AG10803 (cell line): ENCODE measurements at regions not wholly inside any gene's neighbourhood (a gene's known extent, or its start where the extent isn't known, plus 50 kb on each side); places are given as distances from the start of the nearest gene placed in this dataset.

ENCODE experiments used
- DNase-seq: peaks from one replicate; pipeline ENCODE4 v3.0.0; 2010; ENCODE audit warnings: low read depth
- H3K4me3 ChIP-seq: 2 replicates; pipeline ENCODE4 v1.5.1; 2011; ENCODE audit warnings: mild to moderate bottlenecking, low read length, control low read depth
- TF ChIP-seq, protein P1 (sequence below): conservative IDR thresholded peaks from 2 replicates; pipeline ENCODE4 v1.5.1; 2011; ENCODE audit warnings: mild to moderate bottlenecking, low read length, control low read depth, inconsistent platforms

DNA sequence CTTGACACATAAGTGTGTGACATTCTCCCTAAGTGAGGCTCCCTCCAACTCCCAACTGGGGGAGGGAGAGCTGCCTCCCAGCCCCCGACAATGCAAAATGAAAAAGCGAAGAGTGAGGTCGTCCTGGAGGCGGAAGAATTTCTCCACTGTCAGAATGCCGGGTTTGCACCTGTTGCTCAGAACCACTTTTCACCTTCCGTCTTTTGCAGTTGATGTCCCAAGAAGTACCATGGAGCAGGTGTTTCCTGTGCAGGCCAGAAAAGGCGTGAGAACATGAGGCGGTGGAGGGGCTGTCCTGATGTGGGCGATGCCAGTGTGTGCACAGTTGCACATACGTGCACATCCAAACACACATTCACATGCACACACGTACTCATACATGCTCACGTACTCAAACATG lies 158.6 kb upstream of the AJAP1 start:
- TF ChIP-seq, protein P1, sequence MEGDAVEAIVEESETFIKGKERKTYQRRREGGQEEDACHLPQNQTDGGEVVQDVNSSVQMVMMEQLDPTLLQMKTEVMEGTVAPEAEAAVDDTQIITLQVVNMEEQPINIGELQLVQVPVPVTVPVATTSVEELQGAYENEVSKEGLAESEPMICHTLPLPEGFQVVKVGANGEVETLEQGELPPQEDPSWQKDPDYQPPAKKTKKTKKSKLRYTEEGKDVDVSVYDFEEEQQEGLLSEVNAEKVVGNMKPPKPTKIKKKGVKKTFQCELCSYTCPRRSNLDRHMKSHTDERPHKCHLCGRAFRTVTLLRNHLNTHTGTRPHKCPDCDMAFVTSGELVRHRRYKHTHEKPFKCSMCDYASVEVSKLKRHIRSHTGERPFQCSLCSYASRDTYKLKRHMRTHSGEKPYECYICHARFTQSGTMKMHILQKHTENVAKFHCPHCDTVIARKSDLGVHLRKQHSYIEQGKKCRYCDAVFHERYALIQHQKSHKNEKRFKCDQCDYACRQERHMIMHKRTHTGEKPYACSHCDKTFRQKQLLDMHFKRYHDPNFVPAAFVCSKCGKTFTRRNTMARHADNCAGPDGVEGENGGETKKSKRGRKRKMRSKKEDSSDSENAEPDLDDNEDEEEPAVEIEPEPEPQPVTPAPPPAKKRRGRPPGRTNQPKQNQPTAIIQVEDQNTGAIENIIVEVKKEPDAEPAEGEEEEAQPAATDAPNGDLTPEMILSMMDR: no peak
- no peak for DNase-seq
- H3K4me3 ChIP-seq: no peak overlapping the region

DNA sequence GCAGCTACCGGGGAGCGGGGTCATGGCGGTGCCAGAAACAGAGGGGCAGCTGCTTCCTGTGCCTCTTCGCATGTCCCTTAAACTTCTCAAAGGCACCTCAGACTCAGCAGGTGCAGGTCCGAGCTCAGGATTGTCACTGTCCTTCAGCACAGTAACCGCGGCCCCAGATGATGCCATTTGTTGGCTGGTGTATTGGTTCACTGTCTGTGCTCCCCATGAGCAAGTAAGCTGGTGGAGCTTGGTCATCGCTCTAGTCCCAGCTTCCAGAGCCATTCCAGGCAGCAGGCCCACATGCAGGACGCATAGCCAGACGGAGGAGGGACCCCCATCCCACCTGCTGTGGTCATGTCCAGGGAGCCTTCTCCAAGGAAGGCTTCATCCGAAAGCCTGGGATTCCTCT lies 154.0 kb upstream of the AJAP1 start:
- no peak overlapping the region for H3K4me3 ChIP-seq
- TF ChIP-seq, protein P1: no peak
- no peak for DNase-seq

DNA sequence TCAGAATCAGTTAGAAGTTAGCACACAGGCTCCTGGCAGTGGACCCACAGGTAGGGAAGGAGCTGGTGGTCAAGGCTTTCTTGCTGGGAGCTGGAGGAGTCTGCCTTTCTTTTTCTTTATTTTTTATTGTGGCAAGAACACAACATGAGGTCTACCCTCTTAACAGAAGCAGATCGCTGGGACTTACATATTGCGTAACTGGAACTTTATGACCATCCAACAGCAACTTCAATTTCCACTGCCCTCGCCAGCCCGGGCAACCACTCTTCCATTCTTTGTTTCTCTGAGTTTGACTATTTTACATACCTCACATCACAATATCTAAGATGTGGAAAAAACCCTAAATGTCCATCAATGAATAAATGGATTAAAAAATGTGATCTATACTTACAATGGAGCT lies 147.8 kb upstream of the AJAP1 start:
- DNase-seq: no peak
- H3K4me3 ChIP-seq: no peak overlapping the region
- TF ChIP-seq, protein P1: no peak

DNA sequence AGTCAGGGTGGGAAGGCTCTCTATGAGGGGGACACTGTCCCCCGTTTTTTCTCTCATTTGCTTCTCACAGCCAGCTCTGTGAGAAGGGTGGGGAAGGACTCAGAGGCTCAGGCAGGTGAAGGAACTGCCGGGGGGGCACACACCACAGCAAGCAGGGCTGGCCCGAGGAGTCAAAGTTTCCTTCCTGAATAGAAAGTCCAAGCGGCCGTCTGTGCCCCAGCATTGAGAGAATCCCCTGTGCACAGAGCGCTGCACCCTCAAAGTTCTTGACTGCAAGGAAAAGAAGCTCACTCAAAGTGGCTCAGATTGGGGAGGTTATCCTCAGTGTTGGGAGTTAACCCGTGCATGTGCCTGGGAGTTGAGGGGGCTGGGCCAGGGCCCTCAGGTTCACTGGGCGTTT lies 145.2 kb upstream of the AJAP1 start:
- TF ChIP-seq, protein P1: no peak
- H3K4me3 ChIP-seq: no peak overlapping the region
- DNase-seq: no peak

DNA sequence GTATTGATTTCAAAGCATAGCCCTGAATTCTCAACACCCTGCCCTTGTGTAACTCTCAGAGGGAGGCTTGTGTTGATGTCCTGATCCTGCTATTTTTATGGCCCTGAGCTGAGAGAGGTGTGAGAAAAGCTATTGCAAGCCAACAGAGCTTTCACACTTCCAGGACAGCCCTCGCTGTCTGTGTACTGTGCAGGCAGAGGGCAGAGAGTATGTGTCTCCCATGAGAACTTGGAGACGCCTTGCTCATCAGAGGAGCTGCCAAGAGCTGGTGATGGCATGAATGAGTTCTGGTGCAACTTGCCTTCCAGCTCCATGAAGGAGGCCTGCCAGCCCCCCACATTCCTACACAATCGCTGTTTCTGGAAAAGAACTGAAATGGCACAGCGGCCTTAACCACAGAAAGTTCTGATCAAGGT lies 144.1 kb upstream of the AJAP1 start:
- H3K4me3 ChIP-seq: no peak overlapping the region
- TF ChIP-seq, protein P1: no peak
- DNase-seq: no peak

DNA sequence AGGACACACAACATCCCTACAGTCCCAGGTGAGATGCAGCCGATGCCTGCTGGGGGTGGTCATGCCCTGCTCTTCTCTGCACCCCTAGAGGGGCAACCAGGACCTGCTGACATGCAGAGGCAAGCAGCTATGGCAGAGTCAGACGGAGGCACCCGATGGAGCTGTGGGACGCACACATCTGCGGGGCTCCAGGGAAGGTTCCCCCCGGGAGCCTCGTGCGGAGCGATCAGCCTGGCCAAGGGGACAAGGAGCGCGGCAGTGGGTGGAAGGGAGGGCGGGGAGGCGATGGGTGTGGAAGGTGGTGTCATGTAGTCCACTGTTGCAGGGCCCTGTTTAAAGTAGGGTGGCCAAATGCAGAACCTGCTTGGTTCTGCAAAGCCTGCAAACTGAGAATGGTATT lies 143.0 kb upstream of the AJAP1 start:
- no peak overlapping the region for H3K4me3 ChIP-seq
- DNase-seq: no peak
- TF ChIP-seq, protein P1: no peak

DNA sequence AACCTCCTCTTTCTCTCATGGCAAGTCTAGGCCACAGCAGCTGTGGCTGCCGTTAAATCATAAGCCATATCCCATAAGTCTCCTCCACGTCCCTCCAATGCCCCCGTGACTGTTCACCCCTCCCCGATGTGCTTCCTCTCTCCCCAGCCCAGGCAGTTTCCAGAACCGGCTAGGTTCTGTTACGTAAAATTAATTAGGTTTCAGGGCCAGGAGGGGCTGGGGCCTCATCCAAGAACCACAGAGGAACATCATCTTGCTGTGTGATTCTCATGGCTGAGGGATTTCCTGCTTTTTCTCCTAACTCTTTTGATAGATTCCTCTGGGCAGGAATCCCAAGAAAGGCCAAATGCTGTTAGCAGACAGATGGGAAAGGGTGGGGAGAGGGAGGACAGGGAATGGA lies 141.8 kb upstream of the AJAP1 start:
- TF ChIP-seq, protein P1: no peak
- no peak for DNase-seq
- H3K4me3 ChIP-seq: no peak overlapping the region
